ENCODE measurements at regions not wholly inside any gene's neighbourhood (a gene's known extent, or its start where the extent isn't known, plus 50 kb on each side); places are given as distances from the start of the nearest gene placed in this dataset.
"Not testable (repeated sequence)": the region's sequence is repeated elsewhere in the genome, so short reads cannot be mapped to it uniquely, and the experiment has no call there.

DNA sequence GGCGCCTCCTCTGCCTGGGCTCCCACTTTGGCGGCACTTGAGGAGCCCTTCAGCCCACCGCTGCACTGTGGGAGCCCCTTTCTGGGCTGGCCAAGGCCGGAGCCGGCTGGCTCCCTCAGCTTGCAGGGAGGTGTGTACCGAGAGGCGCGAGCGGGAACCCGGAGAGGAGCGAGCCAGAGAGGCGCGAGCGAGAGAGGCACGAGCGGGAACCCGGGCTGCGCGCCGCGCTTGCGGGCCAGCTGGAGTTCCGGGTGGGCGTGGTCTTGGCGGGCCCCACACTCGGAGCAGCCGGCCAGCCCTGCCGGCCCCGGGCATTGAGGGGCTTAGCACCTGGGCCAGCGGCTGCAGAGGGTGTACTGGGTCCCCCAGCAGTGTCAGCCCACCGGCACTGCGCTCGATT lies 79.2 kb upstream of the HIVEP1 start:
- H3K4me1 Mint-ChIP-seq, H3K27me3 Mint-ChIP-seq, H3K9me3 Mint-ChIP-seq, H3K4me3 Mint-ChIP-seq, H3K27ac Mint-ChIP-seq, DNase-seq: not testable (repeated sequence)
- peak; percentile 20 for ATAC-seq

DNA sequence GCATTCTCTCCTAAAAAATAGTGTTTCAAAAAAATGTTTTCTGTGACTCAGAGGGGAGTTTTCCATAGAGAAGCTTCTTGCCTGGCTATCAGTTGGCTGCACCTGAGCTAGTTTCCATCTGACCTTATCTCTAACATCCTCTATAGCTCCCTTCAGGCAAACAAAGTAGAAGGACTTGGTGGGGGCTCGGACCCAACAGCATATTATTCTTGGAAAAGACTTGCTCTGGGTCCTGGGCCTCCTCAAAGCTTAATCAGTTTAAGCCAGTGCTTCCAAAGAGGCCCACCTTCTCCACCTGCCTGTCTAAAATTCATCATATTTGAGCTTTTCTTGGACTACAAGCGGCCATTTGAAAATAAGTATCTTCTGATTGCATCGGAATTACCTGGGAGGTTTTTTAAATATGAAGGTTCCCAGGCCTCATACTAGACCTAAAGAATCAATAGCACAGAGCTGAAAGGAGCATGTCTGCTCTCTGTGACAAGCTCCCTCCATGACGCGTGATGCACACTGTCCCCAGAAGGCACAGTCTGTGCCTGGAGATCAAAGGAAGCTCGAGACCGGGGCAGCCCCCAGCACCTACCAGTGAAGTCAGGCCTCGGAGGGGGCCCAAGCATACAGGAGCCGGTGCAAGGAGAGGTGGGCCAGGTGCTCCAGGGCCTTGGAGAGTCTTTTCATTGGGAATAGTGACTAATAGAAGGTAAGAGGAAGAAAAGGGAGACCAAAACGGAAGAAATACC lies 80.6 kb upstream of the HIVEP1 start:
- Mint-ChIP-seq H3K4me1 (peaks cover 12% of the 10 kb centered on the region), H3K27ac (no peak overlapping the region), H3K4me3 (no peak overlapping the region), H3K9me3 (peaks cover 0 to 7% of the 10 kb centered on the region in 2 donors), H3K27me3 (no peaks in the 10 kb centered on the region)
- DNase-seq (no peak), ATAC-seq (no peak)

DNA sequence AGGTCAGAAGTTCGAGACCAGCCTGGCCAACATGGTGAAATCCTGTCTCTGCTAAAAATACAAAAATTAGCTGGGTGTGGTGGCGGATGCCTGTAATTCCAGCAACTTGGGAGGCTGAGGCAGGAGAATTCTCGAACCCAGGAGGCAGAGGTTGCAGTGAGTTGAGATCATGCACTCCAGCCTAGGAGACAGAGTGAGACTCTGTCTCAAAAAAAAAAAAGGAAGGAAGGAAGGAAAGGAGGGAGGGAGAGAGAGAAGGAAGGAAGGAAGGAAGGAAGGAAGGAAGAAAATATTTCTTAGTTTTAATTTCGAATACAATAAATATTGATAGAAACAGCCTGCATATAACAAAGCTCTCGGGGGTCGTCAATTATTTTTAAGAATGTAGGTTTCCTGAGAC lies 81.3 kb upstream of the HIVEP1 start:
- not testable (repeated sequence) for H3K4me3 Mint-ChIP-seq, DNase-seq, H3K9me3 Mint-ChIP-seq, ATAC-seq, H3K27me3 Mint-ChIP-seq
- H3K27ac Mint-ChIP-seq = peak overlapping the region in 1 of 2 donors; percentile 92
- H3K4me1 Mint-ChIP-seq = peaks cover 15% of the 10 kb centered on the region

DNA sequence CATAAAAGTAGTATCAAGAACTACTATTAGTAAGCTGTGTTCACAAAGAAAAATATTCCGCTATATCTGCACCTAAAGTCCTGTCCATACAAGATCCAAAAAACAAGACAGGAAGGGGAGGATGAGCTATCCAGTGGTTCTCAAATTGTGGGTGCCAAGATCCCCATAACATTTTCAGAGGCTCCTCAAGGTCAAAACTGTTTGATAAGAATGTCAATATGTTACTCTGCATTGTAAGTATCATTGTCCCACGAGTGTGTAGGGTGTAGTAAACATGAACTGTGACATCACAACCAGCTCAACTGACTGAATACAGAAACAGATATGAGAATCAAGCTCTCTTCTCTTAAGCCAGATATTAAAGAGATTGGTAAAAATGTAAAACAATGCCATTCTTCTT lies 81.9 kb upstream of the HIVEP1 start:
- ATAC-seq = no peak
- H3K27ac Mint-ChIP-seq = no peak overlapping the region
- no peaks in the 10 kb centered on the region for H3K27me3 Mint-ChIP-seq
- no peak for DNase-seq
- H3K4me1 Mint-ChIP-seq = peaks cover 15% of the 10 kb centered on the region
- H3K9me3 Mint-ChIP-seq = peaks cover 0 to 5% of the 10 kb centered on the region in 2 donors
- H3K4me3 Mint-ChIP-seq = no peak overlapping the region

DNA sequence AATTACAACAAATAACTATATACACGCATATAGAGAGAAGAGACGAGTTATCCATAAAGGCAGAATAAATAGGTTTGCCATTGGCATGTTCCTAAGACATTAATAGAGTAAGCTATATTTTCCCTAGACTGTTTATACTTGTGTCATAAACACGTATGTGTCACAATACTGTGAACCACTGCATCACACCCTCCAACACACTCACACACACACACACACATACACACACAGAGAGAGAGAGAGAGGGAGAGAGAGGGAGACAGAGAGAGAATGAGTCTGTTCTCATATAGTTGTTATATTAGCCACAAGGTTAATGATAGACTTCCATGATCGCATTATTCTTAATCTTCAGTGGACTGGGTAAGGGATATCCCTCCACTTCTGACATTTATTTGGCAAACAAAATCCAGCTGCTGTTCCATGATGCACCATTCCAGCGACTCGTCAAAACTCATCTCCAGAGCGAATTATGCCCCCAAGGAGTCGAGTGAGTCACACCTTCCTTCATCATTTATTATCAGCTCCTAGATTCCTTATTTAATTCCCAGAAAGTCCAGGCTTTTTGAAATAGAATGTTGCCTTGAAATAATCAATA lies 82.8 kb upstream of the HIVEP1 start:
- H3K9me3 Mint-ChIP-seq = no peaks in the 10 kb centered on the region
- DNase-seq (no peak), ATAC-seq (no peak)
- H3K27me3 Mint-ChIP-seq = no peaks in the 10 kb centered on the region
- no peak overlapping the region for H3K4me3 Mint-ChIP-seq
- H3K4me1 Mint-ChIP-seq = peaks cover 15% of the 10 kb centered on the region
- no peak overlapping the region for H3K27ac Mint-ChIP-seq

DNA sequence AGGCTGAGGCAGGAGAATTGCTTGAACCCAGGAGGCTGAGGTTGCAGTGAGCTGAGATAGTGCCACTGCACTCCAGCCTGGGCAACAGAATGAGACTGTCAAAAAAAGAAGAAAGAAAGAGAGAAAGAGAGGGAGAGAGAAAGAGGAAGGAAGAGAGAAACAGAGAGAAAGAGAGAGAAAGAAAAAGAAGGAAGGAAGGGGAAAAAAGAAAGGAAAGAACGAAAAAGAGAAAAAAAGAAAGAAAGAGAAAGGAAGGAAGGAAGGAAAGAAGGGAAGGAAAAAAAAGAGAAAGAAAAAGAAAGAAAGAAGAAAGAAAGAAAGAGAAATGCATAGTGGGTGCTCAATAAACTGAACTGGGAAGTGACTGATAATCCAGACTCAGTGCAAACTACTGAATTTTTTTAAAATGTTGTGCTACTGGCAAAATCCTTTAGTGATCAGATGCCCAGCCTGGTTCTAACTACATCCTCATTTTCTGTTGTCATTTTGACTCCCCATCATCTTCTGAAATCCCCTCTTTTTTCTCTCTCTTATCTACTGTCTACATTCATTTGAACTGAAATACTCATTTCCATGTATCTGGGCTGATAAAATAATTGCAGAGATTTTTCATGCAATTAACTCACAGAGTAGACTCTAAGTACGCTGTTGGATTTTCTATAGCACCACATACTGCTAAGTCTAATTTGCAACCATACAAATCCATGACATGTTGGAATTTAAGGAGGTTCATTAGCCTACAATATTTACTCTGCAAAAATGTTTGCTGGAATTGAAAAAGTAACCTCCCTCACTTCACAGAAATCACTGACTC lies 85.3 kb upstream of the HIVEP1 start:
- H3K4me1 Mint-ChIP-seq = peaks cover 13% of the 10 kb centered on the region
- no peak overlapping the region for H3K4me3 Mint-ChIP-seq
- peak overlapping the region in 1 of 2 donors; percentile 0 for H3K27ac Mint-ChIP-seq
- DNase-seq = no peak
- no peaks in the 10 kb centered on the region for H3K9me3 Mint-ChIP-seq
- no peaks in the 10 kb centered on the region for H3K27me3 Mint-ChIP-seq
- ATAC-seq = no peak

DNA sequence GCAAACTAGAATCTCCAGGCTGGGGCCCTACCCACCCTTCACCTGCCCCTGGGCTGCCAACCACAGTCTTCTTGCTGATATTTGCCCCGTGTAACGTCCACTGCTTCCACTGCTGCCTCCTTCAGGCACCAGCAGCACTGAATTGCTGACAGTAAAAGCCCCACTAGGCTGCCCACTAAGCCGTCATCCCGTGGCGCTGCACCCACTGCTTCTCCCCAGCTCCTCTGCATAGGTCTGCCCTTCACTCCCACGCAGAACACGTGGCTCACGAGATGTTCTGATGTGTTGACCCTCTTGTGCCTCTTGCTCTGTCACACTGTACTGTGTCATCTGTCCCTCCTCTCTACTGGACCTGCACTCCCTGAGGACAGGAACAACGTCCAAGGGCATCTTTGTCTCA lies 86.3 kb upstream of the HIVEP1 start:
- no peak overlapping the region for H3K27ac Mint-ChIP-seq
- no peak overlapping the region for H3K4me3 Mint-ChIP-seq

DNA sequence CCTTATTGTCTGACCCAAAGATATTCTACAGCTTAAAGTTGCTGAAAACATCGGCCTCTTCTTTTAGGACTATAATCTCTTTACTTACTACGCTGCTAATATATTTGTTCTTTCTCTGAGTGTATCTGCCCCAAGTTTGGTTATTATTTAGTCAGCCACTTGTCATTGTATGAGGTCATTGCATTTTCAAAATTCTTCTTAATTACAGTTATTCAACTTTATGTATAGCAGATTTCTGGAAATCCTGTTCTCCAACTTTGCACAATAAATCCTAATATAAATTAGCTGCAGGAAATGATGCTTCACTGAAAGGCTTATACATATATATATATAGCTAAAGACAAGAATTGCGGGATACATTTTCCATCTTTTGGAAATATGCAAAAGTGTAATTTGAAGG lies 88.5 kb upstream of the HIVEP1 start:
- no peak for ATAC-seq
- H3K27ac Mint-ChIP-seq = no peak overlapping the region
- peaks cover 6% of the 10 kb centered on the region for H3K4me1 Mint-ChIP-seq

More for the DNA sequence above, 86.3 kb upstream of the HIVEP1 start:
- ATAC-seq = no peak
- Mint-ChIP-seq H3K9me3 (no peaks in the 10 kb centered on the region), H3K4me1 (peaks cover 6% of the 10 kb centered on the region), H3K27me3 (no peaks in the 10 kb centered on the region)
- no peak for DNase-seq

DNA sequence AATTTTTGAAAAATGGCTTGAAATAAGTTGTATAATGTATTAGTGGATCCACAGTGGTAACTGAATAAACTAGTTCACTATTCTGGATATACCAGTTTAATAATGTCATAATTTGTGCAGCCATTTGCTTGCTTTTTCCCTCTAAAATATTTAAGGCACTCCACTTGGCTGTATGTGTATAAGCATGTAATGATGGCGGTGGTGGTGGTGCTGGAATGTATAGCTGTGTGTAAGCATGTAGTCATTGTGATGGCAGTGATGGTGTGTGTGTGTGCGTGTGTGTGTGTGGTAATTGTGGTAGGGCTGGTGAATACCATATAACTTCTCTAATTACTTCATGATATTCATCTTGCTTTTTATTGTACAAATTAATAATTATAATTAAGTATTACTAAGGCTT lies 89.2 kb upstream of the HIVEP1 start:
- Mint-ChIP-seq H3K4me3 (no peak overlapping the region), H3K27ac (no peak overlapping the region), H3K27me3 (no peaks in the 10 kb centered on the region), H3K4me1 (peaks cover 6% of the 10 kb centered on the region), H3K9me3 (no peaks in the 10 kb centered on the region)
- ATAC-seq (no peak), DNase-seq (no peak)

More for the DNA sequence above, 88.5 kb upstream of the HIVEP1 start:
- no peaks in the 10 kb centered on the region for H3K27me3 Mint-ChIP-seq
- no peak overlapping the region for H3K4me3 Mint-ChIP-seq
- DNase-seq = no peak
- no peaks in the 10 kb centered on the region for H3K9me3 Mint-ChIP-seq

DNA sequence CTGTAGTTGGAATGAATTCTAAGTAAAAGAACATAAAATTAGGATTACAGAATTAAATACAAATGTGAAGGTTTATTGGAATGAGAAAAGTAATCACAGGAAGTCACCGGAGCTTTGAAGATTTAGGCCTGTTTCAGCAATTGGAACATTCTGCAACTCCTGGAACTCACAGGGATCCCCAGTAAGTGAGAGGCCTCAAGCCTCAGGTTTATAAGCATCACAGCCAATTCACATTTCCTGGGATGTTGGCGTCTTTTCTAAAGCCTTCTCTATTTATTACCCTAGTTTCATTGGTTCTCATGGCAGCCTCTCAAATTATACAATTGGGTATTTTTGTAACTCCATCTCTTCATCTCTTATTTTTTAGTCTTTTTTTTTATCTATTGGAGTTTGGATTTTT lies 90.4 kb upstream of the HIVEP1 start:
- no peak for ATAC-seq
- Mint-ChIP-seq H3K4me1 (peaks cover 6% of the 10 kb centered on the region), H3K27ac (no peak overlapping the region), H3K27me3 (no peaks in the 10 kb centered on the region), H3K4me3 (no peak overlapping the region), H3K9me3 (no peaks in the 10 kb centered on the region)
- no peak for DNase-seq

DNA sequence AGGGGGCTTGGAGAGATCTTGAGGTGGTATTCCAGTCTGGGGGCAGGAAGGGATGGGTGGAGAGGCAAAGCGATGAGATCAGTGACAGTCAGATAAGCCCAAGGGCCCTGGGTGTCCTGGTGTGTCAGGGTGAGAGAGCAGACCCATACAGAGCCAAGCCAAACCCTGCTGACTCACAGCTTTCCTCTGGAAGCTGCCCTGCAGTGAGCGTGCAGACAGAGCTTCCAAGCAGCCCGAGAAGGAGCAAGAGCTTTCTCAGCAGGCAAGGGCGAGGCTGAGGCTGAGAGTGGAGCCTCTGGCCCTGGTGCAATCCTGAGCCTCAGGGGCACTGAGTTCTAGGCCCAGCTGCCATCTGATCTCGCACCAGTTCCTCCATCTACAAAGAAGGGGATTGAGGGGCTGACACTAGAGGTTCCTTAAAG lies 91.1 kb upstream of the HIVEP1 start:
- ATAC-seq (no peak), DNase-seq (no peak)
- H3K4me3 Mint-ChIP-seq = no peak overlapping the region
- no peaks in the 10 kb centered on the region for H3K27me3 Mint-ChIP-seq
- no peak overlapping the region for H3K27ac Mint-ChIP-seq
- no peaks in the 10 kb centered on the region for H3K9me3 Mint-ChIP-seq
- no peaks in the 10 kb centered on the region for H3K4me1 Mint-ChIP-seq

DNA sequence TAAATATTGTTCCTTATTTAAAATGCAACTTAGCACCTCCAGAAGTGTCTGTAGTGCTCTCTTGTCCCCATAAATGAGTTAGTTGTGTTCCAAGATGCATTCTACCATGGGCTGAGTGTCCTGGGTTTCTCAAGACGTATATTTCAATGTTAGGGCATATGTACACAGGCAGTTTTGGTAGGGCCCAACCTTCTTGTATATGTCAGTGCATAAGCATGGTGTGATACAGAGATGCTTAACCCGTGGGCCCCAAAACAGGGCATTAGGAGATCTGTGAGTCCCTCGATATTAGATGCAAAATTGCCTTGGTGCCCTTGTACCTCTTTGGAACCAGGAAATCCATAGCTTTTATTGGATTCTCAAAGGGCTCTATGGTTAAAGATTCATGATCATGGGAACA lies 91.5 kb upstream of the HIVEP1 start:
- Mint-ChIP-seq H3K4me1 (no peaks in the 10 kb centered on the region), H3K9me3 (no peaks in the 10 kb centered on the region), H3K4me3 (no peak overlapping the region), H3K27ac (no peak overlapping the region), H3K27me3 (no peaks in the 10 kb centered on the region)
- no peak for DNase-seq
- ATAC-seq = no peak

DNA sequence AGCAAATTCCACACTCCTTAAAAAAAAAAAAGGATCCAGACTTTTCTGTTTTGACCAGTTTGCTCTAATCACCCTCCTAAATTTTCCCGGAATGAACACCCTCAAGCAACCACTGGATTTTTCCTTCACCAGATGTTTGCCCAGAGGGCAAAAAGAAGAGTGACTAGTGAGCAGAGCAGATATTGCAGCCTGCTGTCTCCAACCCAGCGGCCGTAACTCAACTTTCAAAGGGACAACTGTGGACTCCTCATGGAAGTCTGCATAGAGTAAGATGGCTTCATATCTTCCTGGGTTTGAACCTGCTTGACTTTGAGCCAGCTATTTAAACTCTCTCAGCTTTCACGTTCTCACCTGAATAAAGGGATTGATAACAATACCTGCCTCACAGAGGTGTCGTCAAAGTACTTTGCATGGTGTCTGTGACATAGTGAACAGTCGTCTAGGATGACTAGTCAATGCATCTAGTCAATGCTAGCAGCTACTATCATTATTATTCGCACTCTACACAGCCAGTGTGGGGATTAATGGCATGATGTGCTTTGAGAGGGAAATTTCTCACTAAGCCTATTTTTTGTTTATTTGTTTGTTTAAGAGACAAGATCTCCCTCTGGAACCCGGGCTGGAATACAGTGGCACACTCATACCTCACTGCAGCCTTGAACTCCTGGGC lies 92.2 kb upstream of the HIVEP1 start:
- DNase-seq (no peak), ATAC-seq (no peak)
- Mint-ChIP-seq H3K4me1 (no peaks in the 10 kb centered on the region), H3K4me3 (no peak overlapping the region), H3K27ac (no peak overlapping the region), H3K9me3 (no peaks in the 10 kb centered on the region), H3K27me3 (no peaks in the 10 kb centered on the region)

DNA sequence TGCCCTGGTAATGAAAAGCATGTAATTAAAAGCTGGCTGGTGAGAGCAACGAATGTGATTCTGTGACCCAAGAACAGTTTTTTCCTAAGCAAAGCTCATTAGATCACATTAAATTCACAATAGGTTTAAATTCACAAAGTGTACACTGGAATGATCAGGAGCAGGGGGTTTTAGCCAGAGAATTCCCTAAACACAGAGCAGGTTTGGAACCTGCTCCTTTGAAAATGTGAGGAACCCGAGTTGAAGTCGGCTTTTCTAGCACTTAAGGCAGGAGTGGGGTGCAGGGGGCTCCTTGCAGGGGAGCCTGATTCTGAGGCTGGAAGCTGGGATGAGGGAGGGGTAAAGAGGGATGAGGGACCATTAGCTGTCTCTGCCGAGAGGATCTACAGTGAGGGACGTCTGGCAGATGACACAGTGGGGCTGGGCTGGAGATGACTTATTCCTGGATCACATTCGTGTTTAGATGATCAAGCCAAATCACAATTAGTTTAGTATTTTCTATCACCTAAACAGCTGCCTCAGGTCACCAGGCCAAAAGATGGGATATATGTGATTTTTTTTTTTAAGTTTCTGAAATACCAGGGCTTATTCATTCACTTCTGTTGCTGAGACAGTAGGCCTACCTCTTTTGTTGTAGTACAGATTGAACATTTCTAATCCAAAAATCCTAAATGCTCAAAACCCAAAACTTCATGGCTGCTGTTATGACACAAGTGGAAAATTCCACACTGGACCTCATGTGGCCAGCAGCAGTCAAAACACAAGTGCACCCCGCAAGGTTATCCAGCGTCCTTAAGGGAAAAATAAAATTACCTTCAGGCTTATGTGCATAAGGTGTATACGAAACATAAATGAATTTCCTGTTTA lies 93.1 kb upstream of the HIVEP1 start:
- no peak for ATAC-seq
- no peak overlapping the region for H3K4me3 Mint-ChIP-seq
- H3K27me3 Mint-ChIP-seq = no peaks in the 10 kb centered on the region
- H3K4me1 Mint-ChIP-seq = no peaks in the 10 kb centered on the region
- no peak overlapping the region for H3K27ac Mint-ChIP-seq
- no peak for DNase-seq
- H3K9me3 Mint-ChIP-seq = no peaks in the 10 kb centered on the region
